GM12878 (cell line): ENCODE measurements at regions not wholly inside any gene's neighbourhood (a gene's known extent, or its start where the extent isn't known, plus 50 kb on each side); places are given as distances from the start of the nearest gene placed in this dataset.

Source experiments
- E4F1 ChIP-seq: fragments of 450-650 bp; IDR thresholded peaks from 2 replicates; pipeline ENCODE4 v1.6.1; 2018; ENCODE audit warnings: borderline replicate concordance, mild to moderate bottlenecking; ENCODE audit not compliant: partially characterized antibody
- HCFC1 ChIP-seq: fragments of 150-350 bp; IDR thresholded peaks from 2 replicates; pipeline ENCODE4 v1.6.1; 2014; ENCODE audit warnings: low read length
- LARP7 ChIP-seq: fragments of 450-650 bp; IDR thresholded peaks from 2 replicates; pipeline ENCODE4 v1.6.1; 2017; ENCODE audit warnings: mild to moderate bottlenecking
- PRDM15 ChIP-seq: fragments of 450-650 bp; formaldehyde crosslinking; IDR thresholded peaks from 2 replicates; pipeline ENCODE4 v1.4.0; 2020; ENCODE audit warnings: mild to moderate bottlenecking, moderate library complexity
- SREBF1 ChIP-seq: IDR thresholded peaks from 2 replicates; pipeline ENCODE4 v1.6.1; 2012; ENCODE audit warnings: mild to moderate bottlenecking, low read length
- TF ChIP-seq, protein P1 (sequence below): IDR thresholded peaks from 2 replicates; pipeline ENCODE4 v1.6.1; 2011; ENCODE audit warnings: borderline replicate concordance, low read depth, mild to moderate bottlenecking, moderate library complexity, mixed read lengths, low read length; ENCODE audit not compliant: insufficient read depth; ENCODE audit errors: extremely low read length

DNA sequence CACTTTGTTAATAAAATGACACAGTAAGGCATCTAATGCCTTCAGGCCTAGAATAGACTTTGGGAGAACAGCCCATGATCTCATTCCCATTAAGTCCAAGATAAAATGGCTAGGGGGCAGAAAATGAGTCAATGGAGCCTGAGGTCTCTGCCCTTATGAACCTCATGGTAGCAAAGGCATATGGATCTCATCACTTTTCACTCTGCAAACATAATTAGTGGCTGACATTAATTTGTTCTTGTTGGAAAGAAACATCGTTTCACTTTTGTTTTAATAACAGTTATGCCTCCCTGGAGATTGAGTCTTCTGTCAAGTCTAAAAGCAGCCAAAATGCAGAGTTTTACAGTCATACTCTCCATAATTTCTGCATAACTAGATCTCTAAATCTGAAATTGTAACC is 111.8 kb upstream of the API5 start (continued):
- TF ChIP-seq, protein P1, sequence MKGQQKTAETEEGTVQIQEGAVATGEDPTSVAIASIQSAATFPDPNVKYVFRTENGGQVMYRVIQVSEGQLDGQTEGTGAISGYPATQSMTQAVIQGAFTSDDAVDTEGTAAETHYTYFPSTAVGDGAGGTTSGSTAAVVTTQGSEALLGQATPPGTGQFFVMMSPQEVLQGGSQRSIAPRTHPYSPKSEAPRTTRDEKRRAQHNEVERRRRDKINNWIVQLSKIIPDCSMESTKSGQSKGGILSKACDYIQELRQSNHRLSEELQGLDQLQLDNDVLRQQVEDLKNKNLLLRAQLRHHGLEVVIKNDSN = no peak
- TF ChIP-seq PRDM15 (no peak), E4F1 (no peak), LARP7 (no peak), HCFC1 (no peak), SREBF1 (no peak)
